ENCODE measurements at regions not wholly inside any gene's neighbourhood (a gene's known extent, or its start where the extent isn't known, plus 50 kb on each side); places are given as distances from the start of the nearest gene placed in this dataset.

DNA sequence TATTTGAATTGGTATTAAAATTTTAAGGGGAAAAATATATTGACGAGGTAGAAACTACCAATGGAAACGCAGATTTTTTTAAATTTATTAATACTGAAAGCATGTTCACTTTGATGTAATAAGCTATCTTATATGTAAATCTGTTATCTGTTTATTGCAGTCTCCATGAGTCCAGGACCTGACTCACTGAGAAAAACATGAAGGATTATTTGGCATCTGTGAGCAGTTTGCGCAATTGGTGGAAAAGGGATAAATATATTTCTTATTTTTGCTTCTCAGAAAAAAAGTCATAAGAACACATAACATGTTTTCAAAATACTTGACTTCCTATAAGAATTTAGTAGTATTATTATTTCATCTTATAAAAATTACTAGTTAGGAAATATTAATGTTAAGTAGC is 561.4 kb downstream of the ADCYAP1 start:
- no peaks in the 10 kb centered on the region for H4K20me1 ChIP-seq (ENCODE audit: insufficient read depth)
- DNase-seq (ENCODE audit: low read depth, low spot score) (no peak), ATAC-seq (no peak)
- H3K36me3 ChIP-seq (ENCODE audit: control insufficient read depth in 1 of 2, insufficient read depth in 2 of 2, low read length in 2 of 2), result no peaks in the 10 kb centered on the region
- H3K4me1 ChIP-seq (ENCODE audit: control insufficient read depth in 1 of 2, insufficient read depth in 2 of 2, low read length in 2 of 2), result no peaks in the 10 kb centered on the region
- no peak for TF ChIP-seq EGR1 (IDR thresholded peaks at IDR 0.05; ENCODE audit: low read depth)
- TF ChIP-seq, protein P1, sequence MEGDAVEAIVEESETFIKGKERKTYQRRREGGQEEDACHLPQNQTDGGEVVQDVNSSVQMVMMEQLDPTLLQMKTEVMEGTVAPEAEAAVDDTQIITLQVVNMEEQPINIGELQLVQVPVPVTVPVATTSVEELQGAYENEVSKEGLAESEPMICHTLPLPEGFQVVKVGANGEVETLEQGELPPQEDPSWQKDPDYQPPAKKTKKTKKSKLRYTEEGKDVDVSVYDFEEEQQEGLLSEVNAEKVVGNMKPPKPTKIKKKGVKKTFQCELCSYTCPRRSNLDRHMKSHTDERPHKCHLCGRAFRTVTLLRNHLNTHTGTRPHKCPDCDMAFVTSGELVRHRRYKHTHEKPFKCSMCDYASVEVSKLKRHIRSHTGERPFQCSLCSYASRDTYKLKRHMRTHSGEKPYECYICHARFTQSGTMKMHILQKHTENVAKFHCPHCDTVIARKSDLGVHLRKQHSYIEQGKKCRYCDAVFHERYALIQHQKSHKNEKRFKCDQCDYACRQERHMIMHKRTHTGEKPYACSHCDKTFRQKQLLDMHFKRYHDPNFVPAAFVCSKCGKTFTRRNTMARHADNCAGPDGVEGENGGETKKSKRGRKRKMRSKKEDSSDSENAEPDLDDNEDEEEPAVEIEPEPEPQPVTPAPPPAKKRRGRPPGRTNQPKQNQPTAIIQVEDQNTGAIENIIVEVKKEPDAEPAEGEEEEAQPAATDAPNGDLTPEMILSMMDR (IDR thresholded peaks at IDR 0.05 in 2 of 3, conservative IDR thresholded peaks at IDR 0.05 in 1 of 3; ENCODE audit: borderline replicate concordance in 1 of 3, insufficient read depth in 1 of 3, low read depth in 2 of 3, low read length in 2 of 3), result no peak
- TF ChIP-seq, protein P2, sequence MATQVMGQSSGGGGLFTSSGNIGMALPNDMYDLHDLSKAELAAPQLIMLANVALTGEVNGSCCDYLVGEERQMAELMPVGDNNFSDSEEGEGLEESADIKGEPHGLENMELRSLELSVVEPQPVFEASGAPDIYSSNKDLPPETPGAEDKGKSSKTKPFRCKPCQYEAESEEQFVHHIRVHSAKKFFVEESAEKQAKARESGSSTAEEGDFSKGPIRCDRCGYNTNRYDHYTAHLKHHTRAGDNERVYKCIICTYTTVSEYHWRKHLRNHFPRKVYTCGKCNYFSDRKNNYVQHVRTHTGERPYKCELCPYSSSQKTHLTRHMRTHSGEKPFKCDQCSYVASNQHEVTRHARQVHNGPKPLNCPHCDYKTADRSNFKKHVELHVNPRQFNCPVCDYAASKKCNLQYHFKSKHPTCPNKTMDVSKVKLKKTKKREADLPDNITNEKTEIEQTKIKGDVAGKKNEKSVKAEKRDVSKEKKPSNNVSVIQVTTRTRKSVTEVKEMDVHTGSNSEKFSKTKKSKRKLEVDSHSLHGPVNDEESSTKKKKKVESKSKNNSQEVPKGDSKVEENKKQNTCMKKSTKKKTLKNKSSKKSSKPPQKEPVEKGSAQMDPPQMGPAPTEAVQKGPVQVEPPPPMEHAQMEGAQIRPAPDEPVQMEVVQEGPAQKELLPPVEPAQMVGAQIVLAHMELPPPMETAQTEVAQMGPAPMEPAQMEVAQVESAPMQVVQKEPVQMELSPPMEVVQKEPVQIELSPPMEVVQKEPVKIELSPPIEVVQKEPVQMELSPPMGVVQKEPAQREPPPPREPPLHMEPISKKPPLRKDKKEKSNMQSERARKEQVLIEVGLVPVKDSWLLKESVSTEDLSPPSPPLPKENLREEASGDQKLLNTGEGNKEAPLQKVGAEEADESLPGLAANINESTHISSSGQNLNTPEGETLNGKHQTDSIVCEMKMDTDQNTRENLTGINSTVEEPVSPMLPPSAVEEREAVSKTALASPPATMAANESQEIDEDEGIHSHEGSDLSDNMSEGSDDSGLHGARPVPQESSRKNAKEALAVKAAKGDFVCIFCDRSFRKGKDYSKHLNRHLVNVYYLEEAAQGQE (IDR thresholded peaks at IDR 0.05; ENCODE audit: low read depth), result no peak
- TF ChIP-seq ELF1 (IDR thresholded peaks at IDR 0.05; ENCODE audit: borderline replicate concordance, low read depth), result no peak
- no peak for TF ChIP-seq EZH2phosphoT487 (IDR thresholded peaks at IDR 0.05; ENCODE audit: borderline replicate concordance)
- TF ChIP-seq TCF7L2 (IDR thresholded peaks at IDR 0.05; ENCODE audit: borderline replicate concordance, extremely low read depth, insufficient read depth, insufficient read length), result no peak
- TF ChIP-seq, protein P3, sequence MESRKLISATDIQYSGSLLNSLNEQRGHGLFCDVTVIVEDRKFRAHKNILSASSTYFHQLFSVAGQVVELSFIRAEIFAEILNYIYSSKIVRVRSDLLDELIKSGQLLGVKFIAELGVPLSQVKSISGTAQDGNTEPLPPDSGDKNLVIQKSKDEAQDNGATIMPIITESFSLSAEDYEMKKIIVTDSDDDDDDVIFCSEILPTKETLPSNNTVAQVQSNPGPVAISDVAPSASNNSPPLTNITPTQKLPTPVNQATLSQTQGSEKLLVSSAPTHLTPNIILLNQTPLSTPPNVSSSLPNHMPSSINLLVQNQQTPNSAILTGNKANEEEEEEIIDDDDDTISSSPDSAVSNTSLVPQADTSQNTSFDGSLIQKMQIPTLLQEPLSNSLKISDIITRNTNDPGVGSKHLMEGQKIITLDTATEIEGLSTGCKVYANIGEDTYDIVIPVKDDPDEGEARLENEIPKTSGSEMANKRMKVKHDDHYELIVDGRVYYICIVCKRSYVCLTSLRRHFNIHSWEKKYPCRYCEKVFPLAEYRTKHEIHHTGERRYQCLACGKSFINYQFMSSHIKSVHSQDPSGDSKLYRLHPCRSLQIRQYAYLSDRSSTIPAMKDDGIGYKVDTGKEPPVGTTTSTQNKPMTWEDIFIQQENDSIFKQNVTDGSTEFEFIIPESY (IDR thresholded peaks at IDR 0.05; ENCODE audit: extremely low read depth, insufficient replicate concordance, low read length), result no peak
- no peak for TF ChIP-seq ZNF274 (IDR thresholded peaks at IDR 0.05; ENCODE audit: low read depth, low read length)
- TF ChIP-seq SRF (IDR thresholded peaks at IDR 0.05; ENCODE audit: low read depth), result no peak
- TF ChIP-seq POLR2AphosphoS5 (IDR thresholded peaks at IDR 0.05; ENCODE audit: low read depth, low read length), result no peak
- TF ChIP-seq ZFX (IDR thresholded peaks at IDR 0.05), result no peak
- TF ChIP-seq RAD21 (IDR thresholded peaks at IDR 0.05; ENCODE audit: low read depth), result no peak
- no peak for TF ChIP-seq EZH2 (IDR thresholded peaks at IDR 0.05)
- TF ChIP-seq SIN3A (IDR thresholded peaks at IDR 0.05; ENCODE audit: low read depth), result no peak
- TF ChIP-seq, protein P4, sequence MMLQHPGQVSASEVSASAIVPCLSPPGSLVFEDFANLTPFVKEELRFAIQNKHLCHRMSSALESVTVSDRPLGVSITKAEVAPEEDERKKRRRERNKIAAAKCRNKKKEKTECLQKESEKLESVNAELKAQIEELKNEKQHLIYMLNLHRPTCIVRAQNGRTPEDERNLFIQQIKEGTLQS (IDR thresholded peaks at IDR 0.05), result no peak
- H3K27me3 ChIP-seq (ENCODE audit: insufficient read depth, low read length), result peaks cover 7% of the 10 kb centered on the region
- H3K9me3 ChIP-seq (ENCODE audit: control insufficient read depth in 1 of 2, insufficient read depth in 1 of 2, low read depth in 1 of 2, low read length in 2 of 2), result no peaks in the 10 kb centered on the region
- H3K9me2 ChIP-seq (ENCODE audit: insufficient read depth), result no peaks in the 10 kb centered on the region
- RAD21 ChIA-PET (ENCODE audit: low non-redundant PET in 1 of 2, low total read pairs in 2 of 2, uncharacterized antibody in 2 of 2, unreplicated experiment in 2 of 2), result no interaction called here
- POLR2A ChIA-PET, result no interaction called here
- no peak overlapping the region for H3K9ac ChIP-seq (ENCODE audit: low read length)
- intact Hi-C loops (cut with micrococcal nuclease), result loop anchor here (5.0 kb wide), 1 partner anchor 49 kb away; no protein-coding TSS in a partner anchor
- H2AFZ ChIP-seq (ENCODE audit: low read depth, low read length, poor library complexity, severe bottlenecking), result no peak overlapping the region
- CTCF ChIA-PET, result no interaction called here
- H3K4me2 ChIP-seq (ENCODE audit: low read length), result no peak overlapping the region
- H3K79me2 ChIP-seq (ENCODE audit: insufficient read depth, low read length), result no peaks in the 10 kb centered on the region
- no peak overlapping the region for H3K27ac ChIP-seq (ENCODE audit: low read depth, low read length)
- no TSS peak for BruUV-seq (replicated peaks)
- no peak overlapping the region for H3K4me3 ChIP-seq (replicated peaks in 1 of 2; ENCODE audit: low read depth in 1 of 2, low read length in 2 of 2)
